AG09309 (cell line): ENCODE measurements at regions not wholly inside any gene's neighbourhood (a gene's known extent, or its start where the extent isn't known, plus 50 kb on each side); places are given as distances from the start of the nearest gene placed in this dataset.

Experiments used
- DNase-seq: peaks from one replicate; pipeline ENCODE4 v3.0.0-alpha.2; 2010; ENCODE audit warnings: low read depth
- H3K4me3 ChIP-seq: 2 replicates; pipeline ENCODE4 v1.5.1; 2011; ENCODE audit warnings: mild to moderate bottlenecking, low read depth, low read length, moderate library complexity; ENCODE audit not compliant: control insufficient read depth
- CTCF ChIP-seq: IDR thresholded peaks from 2 replicates; pipeline ENCODE4 v1.5.1; 2011; ENCODE audit warnings: mild to moderate bottlenecking, low read depth, low read length, inconsistent platforms; ENCODE audit not compliant: insufficient read depth, control insufficient read depth; ENCODE audit errors: missing control alignments

- no peak for DNase-seq
- TF ChIP-seq CTCF, result no peak
- no peak overlapping the region for H3K4me3 ChIP-seq
Measured at GRCh38 chr9:31605164-31605563, 779.3 kb upstream of the ACO1 start.

GRCh38 chr9:31606678-31607077 lies 777.8 kb upstream of the ACO1 start:
- DNase-seq, result no peak
- no peak overlapping the region for H3K4me3 ChIP-seq
- TF ChIP-seq CTCF, result no peak

GRCh38 chr9:31608416-31608815 lies 776.0 kb upstream of the ACO1 start:
- no peak overlapping the region for H3K4me3 ChIP-seq
- no peak for TF ChIP-seq CTCF

GRCh38 chr9:31608881-31609280 lies 775.6 kb upstream of the ACO1 start:
- H3K4me3 ChIP-seq, result no peak overlapping the region
- DNase-seq, result no peak
- no peak for TF ChIP-seq CTCF

More at GRCh38 chr9:31608416-31608815, 776.0 kb upstream of the ACO1 start:
- no peak for DNase-seq

- TF ChIP-seq CTCF, result no peak
- no peak for DNase-seq
Measured at GRCh38 chr9:31612336-31613030, 772.0 kb upstream of the ACO1 start.

GRCh38 chr9:31615966-31616365 lies 768.5 kb upstream of the ACO1 start:
- TF ChIP-seq CTCF, result no peak
- no peak overlapping the region for H3K4me3 ChIP-seq
- no peak for DNase-seq

More at GRCh38 chr9:31612336-31613030, 772.0 kb upstream of the ACO1 start:
- no peak overlapping the region for H3K4me3 ChIP-seq
